Neural cell (in vitro differentiated cells): ENCODE measurements at regions not wholly inside any gene's neighbourhood (a gene's known extent, or its start where the extent isn't known, plus 50 kb on each side); places are given as distances from the start of the nearest gene placed in this dataset.

Experiments
- CTCF ChIP-seq: fragments of 450-650 bp; IDR thresholded peaks from 2 replicates; pipeline ENCODE4 v1.5.1; 2014; ENCODE audit warnings: antibody characterized with exemption, mild to moderate bottlenecking, moderate library complexity; ENCODE audit not compliant: poor library complexity, severe bottlenecking
- EP300 ChIP-seq: fragments of 450-650 bp; conservative IDR thresholded peaks from 2 replicates; pipeline ENCODE4 v1.6.1; 2014; ENCODE audit warnings: antibody characterized with exemption, mild to moderate bottlenecking, moderate library complexity; ENCODE audit not compliant: poor library complexity, severe bottlenecking
- EZH2 ChIP-seq: fragments of 200-600, 300-800 bp; shearing (Covaris generic), sonication (generic); IDR thresholded peaks from 2 replicates; pipeline ENCODE4 v1.6.1; 2014; ENCODE audit warnings: antibody characterized with exemption, low read length, borderline replicate concordance, mild to moderate bottlenecking; ENCODE audit not compliant: insufficient read depth, poor library complexity, severe bottlenecking
- POLR2AphosphoS5 ChIP-seq: IDR thresholded peaks from 2 replicates; pipeline ENCODE4 v1.6.1; 2012
- RAD21 ChIP-seq: fragments of 450-650 bp; conservative IDR thresholded peaks from 2 replicates; pipeline ENCODE4 v1.6.1; 2014; ENCODE audit warnings: antibody characterized with exemption, mild to moderate bottlenecking, moderate library complexity

- TF ChIP-seq EP300, result no peak
- no peak for TF ChIP-seq EZH2
- no peak for TF ChIP-seq CTCF
- TF ChIP-seq POLR2AphosphoS5, result no peak
- TF ChIP-seq RAD21, result no peak
Measured at GRCh38 chr6:21826904-21827303, 233.4 kb downstream of the SOX4 start.
